ENCODE measurements at regions not wholly inside any gene's neighbourhood (a gene's known extent, or its start where the extent isn't known, plus 50 kb on each side); places are given as distances from the start of the nearest gene placed in this dataset.

- Histone ChIP-seq H2AFZ (ENCODE audit: control insufficient read depth, low read depth, low read length) (no peak overlapping the region), H3K79me2 (ENCODE audit: control insufficient read depth, insufficient read depth, low read length) (no peaks in the 10 kb centered on the region), H3K36me3 (ENCODE audit: control insufficient read depth in 2 of 2, insufficient read depth in 2 of 2, low read length in 1 of 2) (no peaks in the 10 kb centered on the region), H3K4me2 (ENCODE audit: control insufficient read depth, insufficient read depth) (no peak overlapping the region), H3K4me1 (ENCODE audit: control insufficient read depth, insufficient read depth, low read length) (no peaks in the 10 kb centered on the region), H3K27me3 (replicated peaks in 1 of 2; ENCODE audit: control insufficient read depth in 2 of 2, insufficient read depth in 2 of 2, low read length in 1 of 2) (no peaks in the 10 kb centered on the region), H4K20me1 (ENCODE audit: control insufficient read depth, insufficient read depth) (no peaks in the 10 kb centered on the region), H3K9ac (ENCODE audit: control insufficient read depth, insufficient read depth, low read length) (no peak overlapping the region), H3K4me3 (no peak overlapping the region), H3K27ac (ENCODE audit: control insufficient read depth, insufficient read depth) (no peak overlapping the region), H3K9me3 (replicated peaks; ENCODE audit: control insufficient read depth, insufficient read depth, low read length) (no peaks in the 10 kb centered on the region)
- in situ Hi-C loops (cut with MboI) (no loop called here), intact Hi-C loops (cut with micrococcal nuclease; ENCODE audit: unreplicated experiment) (no loop called here)
- CTCF ChIA-PET = no interaction called here
- TF ChIP-seq PML (IDR thresholded peaks at IDR 0.05; ENCODE audit: low read length) (no peak), PKNOX1 (IDR thresholded peaks at IDR 0.05) (no peak), BHLHE40 (IDR thresholded peaks at IDR 0.05; ENCODE audit: borderline replicate concordance in 1 of 2, low read depth in 2 of 2, low read length in 1 of 2) (no peak), IKZF1 (conservative IDR thresholded peaks at IDR 0.05) (no peak)
- ATAC-seq (no peak), FAIRE-seq (no peak), DNase-seq (ENCODE audit: low read depth, low spot score) (no peak)
- RAD21 ChIA-PET (ENCODE audit: unreplicated experiment) = no interaction called here
- WGBS (ENCODE audit: insufficient coverage, insufficient replicate concordance, low lambda C conversion rate, missing lambda C conversion rate) = 46% methylated on average over 5 of the region's 5 CpGs
- SMC1A ChIA-PET (ENCODE audit: uncharacterized antibody, unreplicated experiment) = interaction anchor here (2.9 kb wide), 1 partner anchor 9 kb away, joined by 9 read pairs; no protein-coding TSS in a partner anchor
- POLR2A ChIA-PET = no interaction called here
- BruUV-seq (replicated peaks) = no TSS peak
Observed at GRCh38 chr5:74266836-74267235, 373.7 kb downstream of the ENC1 start.

GRCh38 chr5:74266132-74266531, 374.4 kb downstream of the ENC1 start:
- no peak for FAIRE-seq
- CTCF ChIA-PET = no interaction called here
- WGBS (ENCODE audit: insufficient coverage, insufficient replicate concordance, low lambda C conversion rate, missing lambda C conversion rate) = 89% methylated on average over 2 of the region's 2 CpGs
- TF ChIP-seq HDAC2 (IDR thresholded peaks at IDR 0.05) = no peak
- no peak for TF ChIP-seq MXI1 (IDR thresholded peaks at IDR 0.05; ENCODE audit: low read depth, low read length)
- TF ChIP-seq RCOR1 (conservative IDR thresholded peaks at IDR 0.05; ENCODE audit: low read depth, low read length) = no peak
- no peak for TF ChIP-seq NR2C1 (IDR thresholded peaks at IDR 0.05)
- TF ChIP-seq CUX1 (IDR thresholded peaks at IDR 0.05; ENCODE audit: insufficient replicate concordance, low read depth, low read length) = no peak

More at GRCh38 chr5:74266132-74266531, 374.4 kb downstream of the ENC1 start:
- Histone ChIP-seq H4K20me1 (ENCODE audit: control insufficient read depth, insufficient read depth) (no peaks in the 10 kb centered on the region), H3K4me3 (no peak overlapping the region), H3K27me3 (replicated peaks in 1 of 2; ENCODE audit: control insufficient read depth in 2 of 2, insufficient read depth in 2 of 2, low read length in 1 of 2) (no peaks in the 10 kb centered on the region), H3K4me2 (ENCODE audit: control insufficient read depth, insufficient read depth) (no peak overlapping the region), H3K9ac (ENCODE audit: control insufficient read depth, insufficient read depth, low read length) (no peak overlapping the region), H2AFZ (ENCODE audit: control insufficient read depth, low read depth, low read length) (no peak overlapping the region), H3K4me1 (ENCODE audit: control insufficient read depth, insufficient read depth, low read length) (no peaks in the 10 kb centered on the region), H3K36me3 (ENCODE audit: control insufficient read depth in 2 of 2, insufficient read depth in 2 of 2, low read length in 1 of 2) (no peaks in the 10 kb centered on the region), H3K27ac (ENCODE audit: control insufficient read depth, insufficient read depth) (no peak overlapping the region), H3K79me2 (ENCODE audit: control insufficient read depth, insufficient read depth, low read length) (no peaks in the 10 kb centered on the region), H3K9me3 (replicated peaks; ENCODE audit: control insufficient read depth, insufficient read depth, low read length) (no peaks in the 10 kb centered on the region)
- no TSS peak for BruUV-seq (replicated peaks)
- POLR2A ChIA-PET = no interaction called here
- intact Hi-C loops (cut with micrococcal nuclease; ENCODE audit: unreplicated experiment) (no loop called here), in situ Hi-C loops (cut with MboI) (no loop called here)
- RAD21 ChIA-PET (ENCODE audit: unreplicated experiment) = no interaction called here
- ATAC-seq (no peak), DNase-seq (ENCODE audit: low read depth, low spot score) (no peak)
- SMC1A ChIA-PET (ENCODE audit: uncharacterized antibody, unreplicated experiment) = interaction anchor here (2.9 kb wide), 1 partner anchor 8 kb away, joined by 9 read pairs; no protein-coding TSS in a partner anchor
